ENCODE measurements at regions not wholly inside any gene's neighbourhood (a gene's known extent, or its start where the extent isn't known, plus 50 kb on each side); places are given as distances from the start of the nearest gene placed in this dataset.

- Histone ChIP-seq H3K27ac (no peak overlapping the region), H3K27me3 (replicated peaks; ENCODE audit: insufficient read depth) (no peaks in the 10 kb centered on the region; the same call in 1 of the 2 replicates), H3K4me1 (ENCODE audit: insufficient read depth) (peaks cover 5% of the 10 kb centered on the region; the same call in 1 of the 2 replicates), H3K4me2 (ENCODE audit: unreplicated experiment) (peak overlapping the region; percentile 28), H3K9me3 (ENCODE audit: low read depth) (no peaks in the 10 kb centered on the region), H3K36me3 (ENCODE audit: low read depth) (no peaks in the 10 kb centered on the region), H3K9me2 (ENCODE audit: insufficient read depth) (no peaks in the 10 kb centered on the region), H4K20me1 (ENCODE audit: insufficient read depth) (no peaks in the 10 kb centered on the region), H3F3A (ENCODE audit: insufficient read depth) (no peaks in the 10 kb centered on the region), H3K79me2 (ENCODE audit: insufficient read depth) (no peaks in the 10 kb centered on the region), H3K4me3 (peak overlapping the region; percentile 22), H2AFZ (peak overlapping the region; percentile 60), H3K9ac (no peak overlapping the region)
- TF ChIP-seq EZH2 (IDR thresholded peaks at IDR 0.05; ENCODE audit: insufficient read depth, poor library complexity, severe bottlenecking) (no peak), EZH2phosphoT487 (IDR thresholded peaks at IDR 0.05; ENCODE audit: insufficient read depth, low read depth) (no peak)
- in situ Hi-C loops (cut with MboI), result no loop called here
- DNase-seq, result peak; percentile 56
- 2 to 3% methylated on average over 7 of the region's 7 CpGs for WGBS, 2 experiments (ENCODE audit: low coverage in 1 of 2, low lambda C conversion rate in 2 of 2, missing lambda C conversion rate in 2 of 2)
These were observed 91.8 kb upstream of the KMT2C start for GRCh38 chr7:152527610-152528032.

- in situ Hi-C loops (cut with MboI), result no loop called here
- Histone ChIP-seq H3K27me3 (replicated peaks; ENCODE audit: insufficient read depth) (peaks cover under 1% of the 10 kb centered on the region; the same call in 1 of the 2 replicates), H3K9me3 (ENCODE audit: low read depth) (no peaks in the 10 kb centered on the region), H3K4me1 (ENCODE audit: insufficient read depth) (peaks cover 5% of the 10 kb centered on the region; the same call in 1 of the 2 replicates), H3K79me2 (ENCODE audit: insufficient read depth) (no peaks in the 10 kb centered on the region), H3K4me3 (no peak overlapping the region), H3K4me2 (ENCODE audit: unreplicated experiment) (no peak overlapping the region), H3K27ac (no peak overlapping the region), H4K20me1 (ENCODE audit: insufficient read depth) (no peaks in the 10 kb centered on the region), H3K9ac (no peak overlapping the region), H2AFZ (no peak overlapping the region), H3K36me3 (ENCODE audit: low read depth) (no peaks in the 10 kb centered on the region), H3K9me2 (ENCODE audit: insufficient read depth) (no peaks in the 10 kb centered on the region), H3F3A (ENCODE audit: insufficient read depth) (no peaks in the 10 kb centered on the region)
- WGBS, 2 experiments (ENCODE audit: low coverage in 1 of 2, low lambda C conversion rate in 2 of 2, missing lambda C conversion rate in 2 of 2), result 90% methylated on average over 13 to 14 of the region's 14 CpGs
- TF ChIP-seq EZH2 (IDR thresholded peaks at IDR 0.05; ENCODE audit: insufficient read depth, poor library complexity, severe bottlenecking) (no peak), EZH2phosphoT487 (IDR thresholded peaks at IDR 0.05; ENCODE audit: insufficient read depth, low read depth) (no peak)
- DNase-seq, result no peak
These were observed 88.1 kb upstream of the KMT2C start for GRCh38 chr7:152523916-152524315.

GRCh38 chr7:152522571-152523067, 86.8 kb upstream of the KMT2C start:
- no peaks in the 10 kb centered on the region for H4K20me1 ChIP-seq (ENCODE audit: insufficient read depth)
- no peak overlapping the region for H3K27ac ChIP-seq
- DNase-seq, result no peak
- no peak overlapping the region for H3K9ac ChIP-seq
- peaks cover 1% of the 10 kb centered on the region; the same call in 1 of the 2 replicates for H3K4me1 ChIP-seq (ENCODE audit: insufficient read depth)
- H3K27me3 ChIP-seq (replicated peaks; ENCODE audit: insufficient read depth), result peaks cover 9% of the 10 kb centered on the region; the same call in 1 of the 2 replicates
- no peaks in the 10 kb centered on the region for H3K36me3 ChIP-seq (ENCODE audit: low read depth)
- H3K9me3 ChIP-seq (ENCODE audit: low read depth), result no peaks in the 10 kb centered on the region
- no peaks in the 10 kb centered on the region for H3K79me2 ChIP-seq (ENCODE audit: insufficient read depth)
- H3F3A ChIP-seq (ENCODE audit: insufficient read depth), result no peaks in the 10 kb centered on the region
- H3K9me2 ChIP-seq (ENCODE audit: insufficient read depth), result no peaks in the 10 kb centered on the region
- H3K4me2 ChIP-seq (ENCODE audit: unreplicated experiment), result no peak overlapping the region
- in situ Hi-C loops (cut with MboI), result no loop called here
- 2 to 6% methylated on average over 10 of the region's 10 CpGs for WGBS, 2 experiments (ENCODE audit: low coverage in 1 of 2, low lambda C conversion rate in 2 of 2, missing lambda C conversion rate in 2 of 2)
- TF ChIP-seq EZH2 (IDR thresholded peaks at IDR 0.05; ENCODE audit: insufficient read depth, poor library complexity, severe bottlenecking) (no peak), EZH2phosphoT487 (IDR thresholded peaks at IDR 0.05; ENCODE audit: insufficient read depth, low read depth) (no peak)
- H3K4me3 ChIP-seq, result no peak overlapping the region
- no peak overlapping the region for H2AFZ ChIP-seq

- Histone ChIP-seq H3K36me3 (ENCODE audit: low read depth) (no peaks in the 10 kb centered on the region), H3K9me2 (ENCODE audit: insufficient read depth) (no peaks in the 10 kb centered on the region), H3K4me2 (ENCODE audit: unreplicated experiment) (no peak overlapping the region), H3F3A (ENCODE audit: insufficient read depth) (no peaks in the 10 kb centered on the region), H3K79me2 (ENCODE audit: insufficient read depth) (no peaks in the 10 kb centered on the region), H3K4me1 (ENCODE audit: insufficient read depth) (no peaks in the 10 kb centered on the region), H3K9ac (no peak overlapping the region), H4K20me1 (ENCODE audit: insufficient read depth) (no peaks in the 10 kb centered on the region), H3K27ac (no peak overlapping the region), H3K27me3 (replicated peaks; ENCODE audit: insufficient read depth) (peaks cover 9% of the 10 kb centered on the region; the same call in 1 of the 2 replicates), H3K9me3 (ENCODE audit: low read depth) (no peaks in the 10 kb centered on the region), H2AFZ (no peak overlapping the region), H3K4me3 (no peak overlapping the region)
- 51 to 55% methylated on average over 11 of the region's 11 CpGs for WGBS, 2 experiments (ENCODE audit: low coverage in 1 of 2, low lambda C conversion rate in 2 of 2, missing lambda C conversion rate in 2 of 2)
- in situ Hi-C loops (cut with MboI), result no loop called here
- TF ChIP-seq EZH2phosphoT487 (IDR thresholded peaks at IDR 0.05; ENCODE audit: insufficient read depth, low read depth) (no peak), EZH2 (IDR thresholded peaks at IDR 0.05; ENCODE audit: insufficient read depth, poor library complexity, severe bottlenecking) (no peak)
- DNase-seq, result no peak
These were observed 85.9 kb upstream of the KMT2C start for GRCh38 chr7:152521420-152522337.
